Activated CD8-positive, alpha-beta memory T cell treated with anti-CD3 and anti-CD28 coated beads, Interleukin-2, amount 50 U/mL, for 48 hours (primary cell): ENCODE measurements at regions not wholly inside any gene's neighbourhood (a gene's known extent, or its start where the extent isn't known, plus 50 kb on each side); places are given as distances from the start of the nearest gene placed in this dataset.
"Not testable (repeated sequence)": the region's sequence is repeated elsewhere in the genome, so short reads cannot be mapped to it uniquely, and the experiment has no call there.

Experiments used
- DNase-seq: peaks from one replicate; pipeline ENCODE4 v3.0.0-alpha.2; 2020

DNA sequence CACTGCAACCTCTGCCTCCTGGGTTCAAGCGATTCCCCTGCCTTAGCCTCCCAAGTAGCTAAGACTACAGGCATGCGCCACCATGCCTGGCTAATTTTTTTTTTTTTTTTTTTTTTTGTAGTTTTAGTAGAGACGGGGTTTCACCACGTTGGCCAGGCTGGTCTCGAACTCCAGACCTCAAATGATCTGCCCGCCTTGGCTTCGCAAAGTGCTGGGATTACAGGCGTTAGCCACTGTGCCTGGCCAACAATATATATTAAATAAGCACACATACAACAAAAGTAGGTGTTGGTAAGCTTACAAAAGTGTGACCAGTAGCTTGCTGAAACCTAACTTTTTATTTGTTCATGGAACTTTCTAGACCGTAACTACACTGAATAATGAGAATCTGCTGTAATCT lies 117.1 kb upstream of the SERF1B start:
- peak; percentile 42 for DNase-seq

- DNase-seq = not testable (repeated sequence)
These were observed 111.3 kb upstream of the SERF1B start for GRCh38 chr5:69913771-69914170.
